ENCODE measurements at regions not wholly inside any gene's neighbourhood (a gene's known extent, or its start where the extent isn't known, plus 50 kb on each side); places are given as distances from the start of the nearest gene placed in this dataset.

DNA sequence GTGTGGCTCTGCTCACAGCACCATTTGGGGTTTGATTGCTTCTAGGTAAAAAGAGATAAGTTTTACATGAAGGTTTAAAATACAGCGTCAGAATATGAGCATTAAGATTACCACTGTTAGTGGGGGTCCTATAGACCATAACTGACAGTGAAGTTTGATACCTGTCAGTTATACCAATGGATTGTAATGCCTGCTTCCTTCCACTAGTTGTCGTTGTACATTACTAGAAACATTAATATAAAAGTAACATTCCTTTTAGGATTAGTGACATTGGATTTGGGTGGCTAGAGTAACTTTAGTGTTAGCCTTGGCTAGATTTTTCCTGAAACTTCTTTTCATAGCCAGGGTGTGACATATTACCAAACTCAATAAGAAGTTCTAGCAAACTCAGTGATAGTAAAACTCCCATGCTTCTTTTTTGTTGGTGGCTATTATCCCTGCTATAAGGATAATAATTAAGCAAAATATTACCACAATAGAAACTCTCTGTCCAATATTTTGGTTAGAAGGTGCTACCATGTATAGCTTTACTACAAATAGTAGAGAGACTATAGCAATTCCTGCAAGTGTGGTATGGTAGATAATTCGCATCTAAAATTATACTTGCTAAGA, 57.1 kb downstream of the FAM181B start:
- FAIRE-seq (peak; percentile 54), DNase-seq (ENCODE audit: insufficient read length, low spot score) (no peak)

DNA sequence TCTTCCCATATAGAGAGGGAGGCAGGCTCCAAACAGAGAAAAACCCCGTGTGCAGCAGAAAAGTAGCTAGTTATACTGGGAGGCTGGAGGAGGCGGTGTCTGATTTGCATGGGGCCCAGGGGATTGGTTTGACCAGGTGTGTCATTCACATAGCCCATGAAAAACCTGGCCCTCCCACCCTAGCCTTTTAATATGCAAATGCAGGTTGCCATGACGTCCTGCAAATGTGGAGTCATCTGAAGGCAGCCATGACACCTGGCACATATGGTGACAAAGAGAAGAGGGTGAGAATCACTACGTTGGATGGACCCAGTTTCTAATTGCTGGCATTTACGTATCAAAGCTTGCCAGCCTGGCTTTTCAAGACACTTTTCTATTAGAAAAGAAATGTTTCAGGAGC, 57.8 kb downstream of the FAM181B start:
- no peak for FAIRE-seq
- no peak for DNase-seq (ENCODE audit: insufficient read length, low spot score)

DNA sequence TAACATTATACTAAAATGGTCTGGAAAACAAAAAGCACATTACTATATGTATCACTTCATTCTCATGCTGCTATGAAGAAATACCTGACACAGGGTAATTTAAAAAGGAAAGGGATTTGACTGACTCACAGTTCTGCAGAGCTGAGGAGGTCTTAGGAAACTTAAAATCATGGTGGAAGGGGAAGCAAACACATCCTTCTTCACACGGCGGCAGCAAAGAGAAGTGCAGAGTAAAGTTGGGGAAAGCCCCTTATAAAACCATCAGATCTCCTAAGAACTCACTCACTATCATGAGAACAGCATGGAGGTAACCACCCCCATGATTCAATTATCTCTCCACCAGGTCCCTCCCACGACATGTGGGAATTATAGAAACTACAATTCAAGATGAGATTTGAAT, 60.0 kb downstream of the FAM181B start:
- DNase-seq (ENCODE audit: insufficient read length, low spot score): no peak
- FAIRE-seq: no peak

DNA sequence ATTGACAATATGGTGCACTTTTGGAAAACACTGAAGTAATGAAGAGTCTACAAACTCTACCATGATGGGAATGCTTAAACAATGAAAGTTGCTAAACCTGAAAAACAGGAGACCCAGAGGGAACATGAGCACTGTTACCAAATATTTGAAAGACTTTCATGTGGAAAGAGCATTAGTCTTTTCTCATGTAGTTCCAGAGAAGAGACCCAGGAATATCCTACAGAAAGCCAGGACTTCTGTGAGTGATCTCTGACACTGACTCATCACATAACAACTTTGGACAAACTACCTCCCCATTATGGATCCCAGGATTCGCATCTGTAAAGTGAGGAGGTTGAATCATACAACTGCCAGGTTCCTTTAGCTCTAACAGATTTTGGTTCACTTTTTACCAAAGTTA, 62.2 kb downstream of the FAM181B start:
- FAIRE-seq: no peak
- DNase-seq (ENCODE audit: insufficient read length, low spot score): no peak

DNA sequence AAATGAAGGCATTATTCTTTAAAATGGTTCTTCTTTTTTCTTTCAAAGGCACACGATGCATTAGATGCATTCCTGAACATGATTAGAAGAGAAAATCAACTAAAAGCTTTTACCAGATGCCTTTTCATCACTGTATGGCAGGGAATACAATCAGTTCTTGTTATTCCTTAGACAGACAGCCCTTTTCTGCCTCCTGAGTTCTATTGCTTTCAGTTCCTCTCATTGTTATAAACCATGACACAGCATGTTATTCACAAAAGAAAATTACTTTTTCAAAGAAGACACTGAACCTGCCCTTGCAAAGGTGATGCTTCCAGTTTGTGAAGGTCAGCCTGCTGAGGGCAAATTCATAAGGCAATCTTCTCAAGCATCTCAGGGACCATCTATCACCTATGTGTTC, 70.1 kb downstream of the FAM181B start:
- FAIRE-seq: no peak
- no peak for DNase-seq (ENCODE audit: insufficient read length, low spot score)

DNA sequence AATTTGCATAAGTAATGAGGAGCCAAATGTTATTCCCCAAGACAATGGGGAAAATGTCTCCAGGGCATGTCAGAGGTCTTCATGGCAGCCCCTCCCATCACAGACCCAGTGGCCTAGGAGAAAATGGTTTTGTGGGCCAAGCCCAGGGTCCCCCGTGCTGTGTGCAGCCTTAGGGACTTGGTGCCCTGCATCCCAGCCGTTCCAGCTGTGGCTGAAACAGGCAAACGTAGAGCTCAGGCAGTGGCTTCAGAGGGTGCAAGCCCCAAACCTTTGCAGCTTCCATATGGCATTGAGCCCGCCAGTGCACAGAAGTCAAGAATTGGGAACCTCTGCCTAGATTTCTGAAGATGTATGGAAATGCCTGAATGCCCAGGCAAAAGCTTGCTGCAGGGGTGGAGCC, 79.9 kb downstream of the FAM181B start:
- no peak for DNase-seq (ENCODE audit: insufficient read length, low spot score)
- no peak for FAIRE-seq

DNA sequence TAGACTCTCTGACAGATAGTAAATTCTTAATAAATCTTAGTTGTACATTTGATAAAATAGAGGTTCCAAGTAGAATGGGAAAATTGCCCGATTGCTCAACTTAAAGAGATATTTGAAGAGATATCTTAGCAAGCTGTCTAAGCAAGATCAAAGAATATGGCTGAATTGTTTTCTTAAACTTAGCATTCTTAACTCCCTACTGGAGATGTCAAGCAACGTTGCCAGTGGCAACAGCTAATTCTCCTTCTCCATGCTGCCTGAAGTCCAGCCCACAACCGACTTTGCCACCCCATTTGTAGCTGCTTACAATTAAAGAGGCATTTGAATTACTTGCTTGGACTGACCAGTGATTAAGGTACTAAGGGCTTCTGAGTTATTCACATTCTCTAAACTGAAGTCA, 94.4 kb downstream of the FAM181B start:
- FAIRE-seq (no peak), DNase-seq (ENCODE audit: insufficient read length, low spot score) (no peak)

DNA sequence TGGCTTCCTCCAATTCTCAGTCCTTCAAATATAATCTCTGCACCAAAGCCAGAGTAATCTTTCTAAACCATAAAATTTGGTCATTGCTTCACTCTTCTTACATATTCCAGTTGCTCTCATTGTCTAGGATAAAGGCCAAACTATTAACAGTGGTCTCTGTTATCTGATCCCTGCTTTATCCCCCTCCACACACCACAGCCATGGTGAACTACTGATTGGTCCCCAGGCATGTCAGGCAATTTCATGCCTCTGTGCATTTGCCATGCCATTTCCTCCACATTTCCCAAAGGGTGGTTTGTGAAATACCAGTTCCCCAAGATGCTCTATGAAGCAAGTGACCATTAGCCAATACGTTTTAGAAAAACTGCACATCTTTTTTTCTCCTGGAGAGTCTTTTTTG, 97.0 kb downstream of the FAM181B start:
- FAIRE-seq (no peak), DNase-seq (ENCODE audit: insufficient read length, low spot score) (no peak)

DNA sequence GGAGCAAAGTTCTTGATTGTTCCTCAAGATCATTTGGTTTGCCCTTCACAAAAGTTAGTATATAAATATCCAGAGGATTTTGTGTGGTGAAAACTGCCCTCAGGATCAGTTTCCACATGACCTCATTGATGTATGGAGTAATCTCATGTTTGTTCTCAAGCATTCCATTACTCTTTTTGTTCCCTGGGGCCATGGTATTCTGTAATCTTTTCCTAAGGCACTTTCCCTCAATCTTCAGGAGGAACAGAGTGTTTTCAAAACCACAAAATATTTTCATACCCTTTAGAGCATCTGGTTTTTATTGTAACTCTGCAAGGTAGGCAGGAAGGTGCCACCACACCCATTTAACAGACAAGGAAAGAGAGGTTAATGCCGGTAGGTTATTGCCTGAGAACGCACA, 99.6 kb downstream of the FAM181B start:
- no peak for DNase-seq (ENCODE audit: insufficient read length, low spot score)
- no peak for FAIRE-seq

DNA sequence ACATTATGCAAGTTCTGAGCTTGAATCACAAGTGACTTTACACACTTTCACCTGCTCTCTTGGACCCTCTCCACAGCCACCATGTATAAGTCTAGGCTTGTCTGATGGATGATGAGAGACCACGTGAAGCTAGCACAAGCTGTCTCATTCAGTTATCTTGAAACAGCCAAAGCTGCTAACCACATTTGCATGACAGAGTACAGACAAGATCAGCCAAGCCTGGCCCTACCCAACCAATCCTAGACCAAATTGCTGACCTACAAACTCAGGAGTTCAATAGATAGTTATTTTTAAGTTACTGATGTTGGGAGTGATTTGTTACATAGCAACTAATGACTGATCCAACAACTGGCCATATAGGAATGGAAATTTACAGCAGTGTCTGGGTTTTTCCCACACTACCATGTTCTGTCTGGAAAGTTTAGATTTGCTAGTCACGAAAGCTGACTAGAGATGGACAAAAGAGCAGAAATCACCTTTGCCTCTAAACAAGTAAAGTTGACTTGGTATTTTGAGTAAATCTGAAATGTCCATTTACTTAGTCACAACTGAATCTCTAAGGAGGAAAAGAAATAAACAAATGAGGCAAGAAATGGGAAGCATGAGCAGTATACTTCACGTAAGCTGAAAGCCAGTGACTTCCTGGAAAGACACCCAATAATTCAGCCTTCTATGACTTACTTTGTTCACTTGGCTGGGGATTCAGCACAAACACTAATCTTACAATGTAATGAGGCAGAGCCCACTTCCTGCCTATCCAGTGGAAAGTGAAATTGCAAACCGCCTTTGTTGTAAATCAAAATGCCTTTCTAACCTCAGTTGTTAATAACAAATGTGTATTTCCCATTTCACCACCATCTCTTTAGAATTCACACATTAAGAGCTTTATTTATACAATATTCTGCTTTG, 101.7 kb downstream of the FAM181B start:
- FAIRE-seq: no peak

DNA sequence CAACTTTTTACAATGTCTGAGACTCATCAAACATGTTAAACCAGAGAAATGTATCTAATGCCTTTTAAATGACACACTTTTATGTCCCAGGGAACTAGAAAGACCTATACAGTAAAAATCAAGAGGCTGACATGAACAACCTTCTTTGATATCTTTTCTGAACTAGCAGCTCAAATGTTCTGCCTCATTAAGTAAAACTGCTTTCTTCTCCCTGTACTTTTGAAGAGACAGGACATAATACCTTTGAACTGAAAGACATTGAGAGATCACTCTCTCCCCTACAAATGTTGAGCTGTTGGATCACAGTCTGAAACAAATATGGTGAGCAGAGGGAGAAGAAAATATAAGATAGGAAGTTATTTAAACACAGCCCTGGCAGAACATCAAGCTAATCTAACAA, 123.0 kb downstream of the FAM181B start:
- no peak for DNase-seq (ENCODE audit: insufficient read length, low spot score)
- no peak for FAIRE-seq

More for the DNA sequence above, 101.7 kb downstream of the FAM181B start:
- no peak for DNase-seq (ENCODE audit: insufficient read length, low spot score)

DNA sequence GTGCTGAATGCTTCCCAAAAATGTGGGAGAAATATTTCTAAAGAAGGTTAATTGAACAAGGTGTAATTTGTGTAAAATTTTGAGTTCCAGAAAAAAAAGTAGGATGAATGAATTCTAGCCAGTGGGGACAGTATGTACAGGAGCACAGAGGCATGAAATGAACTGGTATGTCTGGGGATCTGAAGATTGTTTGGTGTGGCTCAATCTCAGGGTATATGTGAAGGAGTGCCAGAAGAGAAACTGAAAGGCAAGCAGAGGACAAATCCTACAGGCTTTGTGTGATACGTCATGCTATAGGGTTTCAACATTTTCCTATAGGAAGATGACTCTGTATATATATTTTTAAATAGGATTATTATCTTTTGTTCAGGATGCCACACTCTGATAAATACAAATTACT, 126.9 kb downstream of the FAM181B start:
- FAIRE-seq (no peak), DNase-seq (ENCODE audit: insufficient read length, low spot score) (no peak)

DNA sequence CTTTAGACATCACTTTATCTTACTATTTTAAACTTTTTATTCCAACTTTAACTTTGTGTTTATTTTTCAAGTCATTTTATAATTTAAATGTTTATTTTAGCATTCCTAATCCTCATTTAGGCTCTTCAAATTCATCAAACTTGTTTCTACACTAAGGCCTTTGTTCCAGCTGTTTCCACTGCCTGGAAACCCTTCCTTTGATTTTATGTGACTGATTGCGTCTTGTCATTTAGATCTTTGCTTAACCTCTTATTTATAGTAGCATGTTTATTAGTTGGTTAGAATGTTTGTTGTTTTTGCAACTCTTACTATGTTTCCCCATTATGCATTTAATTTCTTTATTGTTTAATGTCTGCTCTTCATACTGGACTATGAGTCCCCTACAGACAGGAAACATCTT, 132.0 kb downstream of the FAM181B start:
- FAIRE-seq (no peak), DNase-seq (ENCODE audit: insufficient read length, low spot score) (no peak)

DNA sequence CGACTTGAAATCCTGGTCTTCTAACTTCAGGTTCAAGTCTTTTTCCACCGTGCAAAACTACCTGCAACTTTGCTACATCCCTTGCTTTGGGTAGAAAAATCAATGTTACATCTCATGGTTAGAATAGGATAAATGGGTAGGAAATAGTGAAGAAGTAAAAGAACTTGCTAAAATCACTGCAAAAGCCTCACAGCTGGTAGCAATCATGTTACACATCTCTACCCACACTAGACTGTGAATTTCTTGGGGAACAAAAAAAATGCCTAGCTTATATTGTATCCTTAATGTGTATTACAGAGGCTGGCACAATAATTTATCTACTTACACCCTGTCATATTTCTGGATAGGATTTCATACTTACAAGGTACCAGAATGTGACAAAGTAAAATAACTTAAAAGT, 133.8 kb downstream of the FAM181B start:
- FAIRE-seq (no peak), DNase-seq (ENCODE audit: insufficient read length, low spot score) (no peak)

DNA sequence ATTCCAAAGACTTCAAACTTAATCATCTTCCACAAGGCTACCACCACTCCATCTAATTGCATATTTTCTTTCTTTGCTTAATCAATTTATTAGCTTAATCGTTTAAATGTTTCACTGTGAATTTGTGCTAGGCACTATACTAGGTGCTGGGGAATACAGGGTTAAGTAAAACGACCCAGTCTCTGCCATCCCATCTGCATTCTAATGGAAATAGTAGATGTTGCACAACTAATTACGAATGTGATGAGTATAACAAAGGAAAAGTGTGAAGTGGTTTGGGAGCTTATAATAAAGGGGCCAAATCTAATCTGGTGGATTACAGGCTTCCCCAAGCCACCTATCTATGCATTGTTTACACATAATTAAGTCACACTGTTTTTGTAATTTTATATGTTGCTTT, 147.1 kb downstream of the FAM181B start:
- DNase-seq (ENCODE audit: insufficient read length, low spot score) (no peak), FAIRE-seq (no peak)

DNA sequence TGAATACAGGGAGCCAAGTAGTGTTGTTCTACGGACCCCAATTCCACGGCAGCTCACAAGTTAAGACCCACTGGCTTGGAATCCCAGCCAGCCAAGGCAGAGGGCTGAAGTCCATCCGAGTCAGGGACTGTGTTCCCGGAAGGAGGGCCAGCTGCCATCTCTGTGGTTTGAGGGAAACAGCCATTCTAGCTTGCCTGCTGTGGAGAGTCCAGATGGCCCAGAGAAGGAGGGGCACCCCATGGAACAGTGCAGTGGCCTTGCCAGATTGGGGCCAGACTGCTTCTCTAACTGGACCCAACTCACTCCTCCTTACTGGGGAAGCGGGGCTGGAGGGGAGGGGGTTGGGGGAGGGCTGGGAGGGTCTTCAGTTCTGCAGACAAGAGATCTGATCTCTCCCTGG, 156.4 kb downstream of the FAM181B start:
- no peak for FAIRE-seq
- DNase-seq (ENCODE audit: insufficient read length, low spot score): no peak

DNA sequence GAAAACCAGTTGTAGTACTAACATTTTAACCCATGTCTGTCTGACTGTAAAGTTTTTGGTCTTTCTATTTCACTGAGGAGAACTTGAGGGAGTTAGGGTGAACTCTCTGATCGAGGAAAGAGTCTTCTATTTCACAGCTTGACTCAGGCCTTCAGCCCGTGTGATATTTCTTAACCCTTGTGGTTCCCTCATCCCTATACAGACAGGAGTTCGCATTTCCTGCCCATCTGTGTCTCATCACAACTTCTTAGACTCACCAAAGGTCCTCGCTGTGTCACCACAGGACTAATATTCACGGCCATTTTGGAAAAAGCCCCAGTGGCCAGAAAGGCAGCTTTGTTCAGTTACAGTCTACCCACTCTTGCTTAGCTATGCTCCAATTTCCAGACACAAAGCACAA, 172.8 kb downstream of the FAM181B start:
- DNase-seq (ENCODE audit: insufficient read length, low spot score) (no peak), FAIRE-seq (no peak)

DNA sequence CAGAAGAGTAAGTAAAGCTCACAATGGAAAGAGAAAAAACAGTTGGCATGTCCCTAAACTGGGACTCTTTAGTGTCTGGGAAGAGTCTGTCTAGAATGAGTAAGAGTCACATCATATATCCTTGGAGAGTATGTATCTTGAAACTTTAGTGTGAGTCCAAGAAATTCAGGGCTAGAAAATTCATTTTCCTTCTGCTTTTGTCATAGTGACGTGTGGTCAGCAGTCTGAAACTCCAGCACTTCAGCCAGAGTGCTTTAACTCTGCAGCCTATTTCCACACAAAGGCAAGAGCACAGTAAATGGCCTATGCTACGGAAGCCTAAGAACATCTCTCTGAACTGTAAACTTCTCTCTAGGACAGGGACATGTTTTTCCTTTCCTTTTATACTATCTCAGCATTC, 174.1 kb downstream of the FAM181B start:
- DNase-seq (ENCODE audit: insufficient read length, low spot score) (no peak), FAIRE-seq (no peak)

DNA sequence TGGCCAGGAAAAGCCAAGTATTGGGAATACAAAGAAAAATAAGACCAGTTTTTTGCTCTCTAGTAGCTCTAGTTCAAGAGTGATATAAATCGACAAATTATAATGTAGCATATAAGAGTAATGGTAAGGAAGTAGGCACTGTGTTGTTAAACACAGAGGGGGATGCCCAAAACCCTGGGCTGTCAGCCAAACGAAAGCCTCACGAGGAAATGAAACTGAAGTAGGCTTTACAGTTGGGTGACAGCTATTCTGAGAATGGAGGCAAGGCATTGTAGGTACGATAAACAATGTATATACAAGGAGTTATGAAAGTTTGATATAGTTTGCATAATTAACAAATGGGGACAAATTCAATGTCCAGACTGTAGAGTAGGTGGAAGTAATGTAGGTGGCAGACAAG, 176.4 kb downstream of the FAM181B start:
- FAIRE-seq (no peak), DNase-seq (ENCODE audit: insufficient read length, low spot score) (no peak)

DNA sequence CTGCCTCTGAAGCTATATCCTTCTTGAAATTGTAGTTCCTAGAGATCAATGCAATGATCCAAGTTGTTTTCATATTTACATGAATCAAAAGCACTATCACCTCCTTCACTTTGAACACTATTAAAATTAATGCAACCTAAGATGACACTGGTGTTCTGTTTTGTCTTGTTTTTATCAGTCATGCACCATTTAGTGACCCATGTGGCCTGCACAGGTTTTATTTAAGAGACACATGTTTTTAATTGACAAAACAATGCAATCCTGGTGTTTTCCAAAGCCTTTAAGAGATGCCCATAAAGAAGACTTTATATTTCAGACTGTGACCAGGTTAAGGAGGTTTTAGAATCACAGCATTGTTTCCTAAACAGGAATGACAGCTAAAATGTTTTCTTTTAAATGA, 177.5 kb downstream of the FAM181B start:
- FAIRE-seq (no peak), DNase-seq (ENCODE audit: insufficient read length, low spot score) (no peak)

DNA sequence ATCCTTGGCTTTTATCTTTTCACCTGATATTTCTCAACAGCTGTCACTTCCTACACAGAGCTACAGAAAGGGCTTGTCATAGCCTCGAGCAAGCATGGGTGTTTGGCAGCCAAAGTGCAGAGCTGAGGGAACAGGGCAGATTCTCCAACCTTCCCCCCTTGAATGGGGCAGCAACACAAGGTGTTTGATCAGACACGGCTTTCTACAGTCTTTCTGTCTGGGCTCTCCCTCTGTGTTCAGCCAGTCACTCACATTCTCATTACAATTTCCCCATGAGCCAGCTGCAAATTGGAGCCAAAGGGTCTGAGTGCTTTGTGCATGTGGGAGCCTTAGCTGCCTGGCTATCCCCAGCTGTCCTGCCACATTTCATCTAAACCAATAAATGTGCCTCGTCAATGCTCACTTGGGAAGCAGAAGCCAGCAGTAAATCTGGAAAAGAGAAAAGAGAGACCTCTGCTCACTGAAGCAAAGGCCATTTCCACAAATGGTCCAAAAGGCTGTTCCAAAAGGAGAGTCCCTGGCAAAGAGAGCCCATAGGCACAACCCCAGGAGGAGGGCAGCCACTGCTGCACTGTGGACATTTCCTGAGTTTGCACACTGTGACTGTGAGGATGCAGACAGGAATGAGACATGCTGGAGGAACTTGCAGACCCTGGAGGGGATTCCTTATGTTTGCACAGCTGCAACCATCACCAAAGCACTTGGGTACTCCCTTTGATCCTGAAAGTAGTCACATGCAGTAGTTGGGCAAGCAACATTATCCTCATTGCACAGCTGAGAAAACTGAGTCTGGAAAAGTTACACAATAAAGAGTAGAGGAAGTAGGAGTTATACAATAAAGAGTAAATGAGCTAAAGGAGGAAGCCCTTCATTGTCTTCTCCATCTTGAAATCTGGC, 186.8 kb downstream of the FAM181B start:
- no peak for FAIRE-seq
- DNase-seq (ENCODE audit: insufficient read length, low spot score): no peak
